ENCODE measurements at regions not wholly inside any gene's neighbourhood (a gene's known extent, or its start where the extent isn't known, plus 50 kb on each side); places are given as distances from the start of the nearest gene placed in this dataset.

DNA sequence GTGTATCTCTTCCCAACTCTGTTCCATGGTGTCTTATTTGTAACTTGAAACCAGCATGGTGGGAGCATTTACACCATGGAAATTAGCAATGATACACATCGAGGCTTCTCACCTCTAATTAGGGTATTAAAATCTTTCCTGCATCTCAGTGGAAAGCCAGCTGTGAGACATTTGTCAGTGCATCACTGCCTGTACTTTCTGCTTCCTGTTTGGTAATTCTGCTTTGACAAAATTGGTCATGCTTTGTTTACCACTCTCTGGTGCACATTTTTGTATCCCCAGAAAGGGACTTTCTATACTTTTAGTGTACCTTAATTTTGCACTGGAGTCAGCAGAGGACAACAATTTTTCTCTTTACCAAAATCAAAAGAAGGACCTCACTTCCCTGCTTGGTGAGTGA lies 402.1 kb downstream of the PDCD6IP start:
- Histone ChIP-seq H3K27me3 (no peaks in the 10 kb centered on the region), H3K27ac (peak overlapping the region in 2 of 4 donors; percentile 56 to 67), H3K4me3 (no peak overlapping the region), H3K36me3 (no peaks in the 10 kb centered on the region), H3K4me1 (no peaks in the 10 kb centered on the region), H3K9me3 (no peaks in the 10 kb centered on the region)
- DNase-seq = no peak
- TF ChIP-seq, protein P1, sequence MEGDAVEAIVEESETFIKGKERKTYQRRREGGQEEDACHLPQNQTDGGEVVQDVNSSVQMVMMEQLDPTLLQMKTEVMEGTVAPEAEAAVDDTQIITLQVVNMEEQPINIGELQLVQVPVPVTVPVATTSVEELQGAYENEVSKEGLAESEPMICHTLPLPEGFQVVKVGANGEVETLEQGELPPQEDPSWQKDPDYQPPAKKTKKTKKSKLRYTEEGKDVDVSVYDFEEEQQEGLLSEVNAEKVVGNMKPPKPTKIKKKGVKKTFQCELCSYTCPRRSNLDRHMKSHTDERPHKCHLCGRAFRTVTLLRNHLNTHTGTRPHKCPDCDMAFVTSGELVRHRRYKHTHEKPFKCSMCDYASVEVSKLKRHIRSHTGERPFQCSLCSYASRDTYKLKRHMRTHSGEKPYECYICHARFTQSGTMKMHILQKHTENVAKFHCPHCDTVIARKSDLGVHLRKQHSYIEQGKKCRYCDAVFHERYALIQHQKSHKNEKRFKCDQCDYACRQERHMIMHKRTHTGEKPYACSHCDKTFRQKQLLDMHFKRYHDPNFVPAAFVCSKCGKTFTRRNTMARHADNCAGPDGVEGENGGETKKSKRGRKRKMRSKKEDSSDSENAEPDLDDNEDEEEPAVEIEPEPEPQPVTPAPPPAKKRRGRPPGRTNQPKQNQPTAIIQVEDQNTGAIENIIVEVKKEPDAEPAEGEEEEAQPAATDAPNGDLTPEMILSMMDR (IDR thresholded peaks at IDR 0.05) = no peak
- no peak for TF ChIP-seq POLR2A (IDR thresholded peaks at IDR 0.05)

DNA sequence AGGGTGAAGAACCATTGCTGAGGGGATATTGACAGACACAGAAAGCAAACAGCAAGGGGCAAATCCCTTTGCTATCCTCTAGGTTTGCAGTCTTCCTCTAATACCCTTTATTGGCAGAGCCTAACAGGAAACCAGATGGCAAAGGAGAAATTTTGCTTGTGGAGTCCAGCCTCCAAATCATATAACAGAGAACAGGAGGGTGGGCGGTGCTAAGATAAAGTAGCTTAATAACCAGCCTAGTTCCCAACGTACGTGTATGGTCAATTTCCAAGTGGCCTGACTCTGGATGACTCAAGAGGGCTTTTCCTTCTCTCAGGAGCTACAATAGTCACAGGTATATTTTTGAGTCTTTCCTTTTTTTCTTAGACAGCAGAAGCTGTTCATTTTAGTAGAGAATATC lies 404.5 kb downstream of the PDCD6IP start:
- Histone ChIP-seq H3K27me3 (no peaks in the 10 kb centered on the region), H3K4me1 (no peaks in the 10 kb centered on the region), H3K9me3 (no peaks in the 10 kb centered on the region), H3K4me3 (no peak overlapping the region), H3K27ac (no peak overlapping the region), H3K36me3 (no peaks in the 10 kb centered on the region)
- TF ChIP-seq, protein P1 (IDR thresholded peaks at IDR 0.05) = no peak
- no peak for TF ChIP-seq POLR2A (IDR thresholded peaks at IDR 0.05)
- DNase-seq = no peak

DNA sequence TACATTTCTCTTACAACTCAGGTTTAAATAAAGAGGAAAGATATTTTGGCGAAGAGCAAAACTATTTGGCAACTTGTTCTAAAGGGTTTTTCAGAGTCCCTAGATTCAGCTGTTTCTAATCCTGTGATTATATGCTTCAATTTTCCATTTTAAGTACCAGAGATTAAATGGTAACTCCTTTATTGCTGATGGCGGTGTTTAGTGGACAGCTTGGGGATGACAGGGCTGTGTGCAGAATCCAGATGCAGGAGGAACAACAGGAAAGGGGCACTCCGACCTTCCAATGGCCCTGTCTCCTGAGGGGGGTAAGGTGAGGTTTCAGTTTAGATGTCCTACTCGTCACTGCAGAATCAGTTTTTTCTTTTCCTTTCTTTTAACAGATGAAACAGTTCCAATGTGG lies 405.0 kb downstream of the PDCD6IP start:
- no peaks in the 10 kb centered on the region for H3K27me3 ChIP-seq
- H3K9me3 ChIP-seq = no peaks in the 10 kb centered on the region
- no peak overlapping the region for H3K4me3 ChIP-seq
- H3K36me3 ChIP-seq = no peaks in the 10 kb centered on the region
- no peak for DNase-seq
- no peaks in the 10 kb centered on the region for H3K4me1 ChIP-seq
- H3K27ac ChIP-seq = no peak overlapping the region
- TF ChIP-seq, protein P1 (IDR thresholded peaks at IDR 0.05) = no peak
- TF ChIP-seq POLR2A (IDR thresholded peaks at IDR 0.05) = no peak

GRCh38 chr3:34207002-34207401 lies 408.6 kb downstream of the PDCD6IP start:
- Histone ChIP-seq H3K36me3 (no peaks in the 10 kb centered on the region), H3K4me1 (no peaks in the 10 kb centered on the region), H3K27ac (no peak overlapping the region), H3K4me3 (no peak overlapping the region), H3K27me3 (no peaks in the 10 kb centered on the region), H3K9me3 (no peaks in the 10 kb centered on the region)
- no peak for TF ChIP-seq POLR2A (IDR thresholded peaks at IDR 0.05)
- TF ChIP-seq, protein P1 (IDR thresholded peaks at IDR 0.05) = no peak
- no peak for DNase-seq

- H3K9me3 ChIP-seq = no peaks in the 10 kb centered on the region
- H3K36me3 ChIP-seq = no peaks in the 10 kb centered on the region
- H3K27ac ChIP-seq = no peak overlapping the region
- TF ChIP-seq POLR2A (IDR thresholded peaks at IDR 0.05) = no peak
- TF ChIP-seq, protein P1 (IDR thresholded peaks at IDR 0.05) = no peak
- H3K27me3 ChIP-seq = no peaks in the 10 kb centered on the region
- no peaks in the 10 kb centered on the region for H3K4me1 ChIP-seq
- no peak for DNase-seq
- H3K4me3 ChIP-seq = no peak overlapping the region
Measured at GRCh38 chr3:34207806-34208205, 409.4 kb downstream of the PDCD6IP start.

DNA sequence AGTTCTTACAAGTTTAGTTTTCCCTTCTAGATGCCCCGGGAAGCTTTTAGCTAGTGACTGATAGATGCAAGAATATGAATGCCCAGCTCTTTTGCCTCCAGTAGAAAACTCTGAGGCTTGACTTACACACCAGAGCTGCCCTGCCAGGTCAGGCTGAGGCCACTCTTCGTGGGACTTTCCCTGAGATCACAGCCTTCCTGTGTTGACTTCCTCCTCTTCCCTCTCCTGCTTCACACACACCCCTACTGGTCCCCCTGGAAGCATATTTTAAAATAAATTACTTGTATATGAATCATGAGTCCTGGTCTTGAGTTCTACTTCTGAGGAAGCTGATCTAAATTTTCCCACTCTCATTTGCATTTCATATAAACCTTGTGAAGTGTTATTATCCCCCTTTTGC lies 413.7 kb downstream of the PDCD6IP start:
- Histone ChIP-seq H3K9me3 (no peaks in the 10 kb centered on the region), H3K4me1 (no peaks in the 10 kb centered on the region), H3K36me3 (no peaks in the 10 kb centered on the region), H3K27ac (no peak overlapping the region), H3K4me3 (no peak overlapping the region), H3K27me3 (no peaks in the 10 kb centered on the region)
- TF ChIP-seq, protein P1 (IDR thresholded peaks at IDR 0.05) = no peak
- TF ChIP-seq POLR2A (IDR thresholded peaks at IDR 0.05) = no peak
- no peak for DNase-seq

All from Peyer's patch (tissue), 4 donors.